ENCODE measurements at regions not wholly inside any gene's neighbourhood (a gene's known extent, or its start where the extent isn't known, plus 50 kb on each side); places are given as distances from the start of the nearest gene placed in this dataset.
"Not testable (repeated sequence)": the region's sequence is repeated elsewhere in the genome, so short reads cannot be mapped to it uniquely, and the experiment has no call there.

DNA sequence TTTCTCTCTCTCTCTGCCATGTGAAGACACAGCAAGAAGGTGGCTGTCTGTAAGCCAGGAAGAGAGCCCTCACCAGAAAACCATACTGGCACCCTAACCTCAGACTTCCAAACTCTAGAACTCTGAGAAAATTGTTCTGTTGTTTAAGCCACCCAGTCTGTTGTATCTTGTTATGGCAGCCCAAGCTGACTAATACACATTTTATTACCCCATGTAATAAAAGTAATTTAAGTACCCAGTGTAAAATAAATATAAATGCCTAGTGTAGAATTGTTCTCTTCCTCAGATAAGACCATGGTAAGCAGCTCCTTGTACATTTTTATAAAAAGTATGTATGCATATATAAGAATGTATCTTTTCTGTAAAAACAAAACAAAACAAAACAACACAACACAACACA, 119.7 kb downstream of the DTL start:
- DNase-seq: no peak

DNA sequence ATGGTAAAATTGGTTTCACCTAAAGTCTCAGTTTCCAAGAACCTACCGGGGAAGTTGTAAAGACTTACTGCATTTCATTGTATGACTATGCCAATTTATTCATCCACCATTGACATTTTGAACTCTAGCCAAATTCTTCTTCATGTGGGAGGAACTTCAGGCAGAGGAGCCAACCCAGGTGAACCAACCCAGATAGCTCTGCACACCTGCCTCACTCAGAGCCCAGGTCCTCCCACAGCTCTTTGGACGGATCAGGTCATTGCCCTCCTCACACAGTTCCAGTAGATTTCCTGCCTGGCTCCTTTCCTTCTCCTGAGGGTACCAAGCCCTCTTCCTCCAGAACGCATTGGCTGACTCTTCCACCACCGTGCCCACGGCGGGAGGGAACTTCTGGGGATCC, 121.7 kb downstream of the DTL start:
- no peak for DNase-seq

GRCh38 chr1:212158912-212159796, 123.6 kb downstream of the DTL start:
- no peak for DNase-seq

DNA sequence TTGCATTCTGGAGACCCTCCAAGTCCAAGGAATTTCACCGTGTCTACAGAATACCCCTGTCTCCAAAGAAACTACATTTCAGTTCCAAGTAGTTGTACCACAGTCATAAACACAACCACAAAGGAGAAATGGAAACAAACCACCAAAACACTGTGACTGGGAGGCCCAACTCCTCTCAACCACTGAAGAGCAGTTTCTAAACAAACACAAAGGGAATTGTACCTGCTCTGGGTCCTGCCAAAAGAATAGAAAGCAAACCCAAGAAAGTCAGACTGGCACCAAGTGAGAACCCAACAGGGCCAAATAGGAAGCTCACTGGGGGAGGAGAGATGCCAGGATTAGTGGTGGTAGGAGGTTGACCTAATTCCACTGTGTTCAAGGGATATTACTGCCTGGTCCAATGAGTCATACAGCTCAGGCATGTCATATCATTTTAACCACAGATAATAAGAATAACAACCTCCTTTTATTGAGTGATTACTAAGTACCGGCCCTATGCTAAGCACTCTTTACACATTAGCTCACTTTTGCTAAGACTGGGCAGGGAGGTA, 123.9 kb upstream of the PPP2R5A start:
- peak; percentile 16 for DNase-seq

GRCh38 chr1:212162635-212163034, 122.6 kb upstream of the PPP2R5A start:
- peak; percentile 20 for DNase-seq

DNA sequence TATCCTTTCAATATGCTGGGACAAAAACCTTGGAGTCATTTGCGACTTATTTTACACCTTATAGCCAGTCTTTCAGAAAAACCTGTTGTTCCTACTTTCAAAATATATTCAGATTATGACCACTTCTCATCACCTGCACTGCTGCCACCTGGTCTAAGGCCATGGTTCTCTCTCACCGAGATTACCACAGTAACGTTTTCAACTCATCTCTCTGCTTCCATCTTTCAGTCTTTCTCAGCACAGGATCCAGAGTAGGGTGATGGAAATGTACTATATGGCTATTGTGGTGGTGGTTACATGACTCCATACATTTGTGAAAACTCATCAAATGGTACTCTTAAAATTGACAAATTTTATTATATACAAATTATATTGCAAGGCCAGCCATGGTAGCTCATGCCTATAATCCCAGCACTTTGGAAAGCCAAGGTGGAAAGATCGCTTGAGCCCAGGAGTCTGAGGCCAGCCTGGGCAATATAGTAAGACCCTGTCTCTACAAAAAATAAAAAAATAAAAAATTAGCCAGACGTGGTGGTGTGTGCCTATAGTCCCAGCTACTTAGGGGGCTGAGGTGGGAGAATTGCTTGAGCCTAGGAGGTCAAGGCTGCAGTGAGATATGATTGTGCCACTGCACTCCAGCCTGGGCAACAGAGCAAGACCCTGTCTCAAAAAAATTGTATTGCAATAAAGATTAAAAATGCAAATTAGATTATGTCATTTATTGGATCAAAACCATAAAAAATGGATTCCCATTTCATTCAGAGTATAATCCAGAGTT, 120.9 kb upstream of the PPP2R5A start:
- DNase-seq: no peak

GRCh38 chr1:212166244-212166643, 119.0 kb upstream of the PPP2R5A start:
- no peak for DNase-seq

DNA sequence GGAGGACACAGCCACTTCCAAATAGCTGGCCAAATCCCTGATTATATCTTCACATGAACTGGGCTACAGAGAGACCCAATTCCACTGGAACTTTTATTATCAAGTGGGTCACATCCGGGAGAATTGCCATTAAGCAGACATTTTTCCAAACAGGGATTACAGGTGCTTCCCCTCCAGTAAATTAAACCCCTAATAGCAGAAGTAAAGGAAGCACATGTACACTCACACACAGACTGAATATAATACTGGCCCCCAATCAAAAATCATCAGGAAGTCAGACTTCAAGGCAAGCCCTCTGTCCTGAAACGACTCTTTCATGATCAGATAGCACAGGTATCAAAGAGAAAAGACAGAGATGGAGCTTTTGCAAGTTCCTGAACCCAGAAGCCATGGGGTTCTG, 118.6 kb upstream of the PPP2R5A start:
- DNase-seq: no peak

- no peak for DNase-seq
Measured at GRCh38 chr1:212167098-212167497, 118.1 kb upstream of the PPP2R5A start.

GRCh38 chr1:212173567-212173966, 111.6 kb upstream of the PPP2R5A start:
- no peak for DNase-seq

GRCh38 chr1:212174295-212174694, 110.9 kb upstream of the PPP2R5A start:
- not testable (repeated sequence) for DNase-seq

DNA sequence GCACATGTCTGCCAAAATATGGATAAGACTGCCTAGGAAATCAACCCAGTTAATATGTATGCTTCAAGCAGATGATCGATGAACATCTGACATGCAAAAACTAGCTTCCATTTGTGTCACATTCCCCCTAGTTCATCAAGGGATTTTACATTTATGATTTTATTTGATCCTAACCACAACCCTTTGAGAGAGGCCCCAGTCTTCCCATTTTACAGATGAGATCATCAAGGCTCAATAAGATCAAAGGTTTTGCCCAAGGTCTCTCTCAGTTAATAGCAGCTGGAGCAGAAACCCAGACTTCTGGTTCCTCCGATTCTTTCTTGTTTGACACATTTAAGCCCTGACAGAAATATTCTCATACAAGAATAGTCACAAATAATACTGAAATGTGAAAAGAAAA, 107.7 kb upstream of the PPP2R5A start:
- no peak for DNase-seq

GRCh38 chr1:212178851-212179250, 106.4 kb upstream of the PPP2R5A start:
- no peak for DNase-seq

DNA sequence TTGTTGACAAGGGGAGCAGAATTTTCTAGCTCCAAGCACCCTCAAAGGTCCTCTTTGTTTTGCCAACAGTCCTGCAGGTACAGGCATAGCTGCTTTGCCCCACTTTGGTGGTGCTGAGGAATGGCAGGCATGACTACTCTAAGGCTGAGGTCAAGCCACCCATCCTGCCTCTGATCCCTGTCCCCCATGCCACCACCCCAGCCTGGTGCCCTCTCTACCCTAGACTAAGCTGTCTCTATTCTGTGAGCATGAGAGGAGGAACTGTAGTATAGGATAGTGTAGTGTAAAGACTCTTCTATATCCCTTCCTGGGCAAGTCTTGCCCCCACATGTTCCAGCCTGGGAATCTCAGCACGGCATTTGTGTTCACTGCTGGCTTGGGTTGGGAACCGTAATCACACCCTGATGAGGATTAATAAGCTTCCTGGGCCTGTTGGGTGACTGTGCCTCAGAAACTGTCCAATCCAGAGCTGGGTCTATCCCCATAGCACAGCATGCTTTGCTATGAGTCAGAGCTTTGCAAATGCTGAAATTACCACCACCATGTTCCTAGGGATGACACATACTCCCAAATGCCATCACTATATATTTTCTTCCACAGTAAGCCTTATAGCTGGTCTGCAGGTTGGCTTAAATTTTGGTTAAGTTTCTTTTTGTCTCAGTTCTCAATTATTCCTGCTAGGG, 105.7 kb upstream of the PPP2R5A start:
- DNase-seq: peak; percentile 16

GRCh38 chr1:212181015-212181882, 104.0 kb upstream of the PPP2R5A start:
- no peak for DNase-seq

DNA sequence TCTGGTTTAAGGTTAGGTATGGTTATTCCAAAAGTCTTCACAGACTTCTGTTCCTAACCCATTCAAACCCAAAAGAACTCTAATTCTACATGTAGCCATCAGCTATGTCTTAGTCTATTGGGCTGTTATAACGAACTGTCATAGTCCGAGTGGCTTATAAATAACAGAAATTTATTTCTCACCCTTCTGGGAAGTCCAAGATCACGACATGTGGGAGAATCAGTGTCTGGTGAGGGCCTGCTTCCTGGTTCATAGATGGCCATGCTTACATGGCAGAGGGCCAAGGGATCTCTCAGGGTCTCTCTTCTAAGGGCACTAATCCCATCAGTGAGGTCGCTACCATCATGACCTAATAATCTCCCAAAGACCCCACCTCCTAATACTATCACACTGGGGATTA, 103.0 kb upstream of the PPP2R5A start:
- DNase-seq: no peak

DNA sequence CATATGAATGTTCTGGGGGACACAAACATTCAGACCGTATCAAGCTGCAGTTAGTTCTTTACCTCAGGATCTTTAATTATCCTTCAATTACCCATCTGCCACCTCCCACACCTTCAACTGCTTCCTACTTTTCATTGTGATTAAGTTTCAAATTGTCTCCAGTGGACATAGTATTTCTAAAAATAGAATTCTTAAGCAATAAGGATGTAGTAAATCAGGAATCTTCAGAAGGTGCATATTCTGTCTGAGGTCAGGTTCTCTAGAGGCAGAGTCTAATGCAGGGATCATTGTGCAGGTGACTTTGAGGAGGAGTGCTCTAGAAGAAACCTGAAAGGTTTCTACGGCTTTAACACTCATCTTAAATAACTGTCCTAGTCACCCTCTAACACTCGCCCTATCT, 102.6 kb upstream of the PPP2R5A start:
- DNase-seq: no peak

- no peak for DNase-seq
Measured at GRCh38 chr1:212186427-212187207, 98.6 kb upstream of the PPP2R5A start.

- DNase-seq: no peak
Measured at GRCh38 chr1:212188599-212189351, 96.4 kb upstream of the PPP2R5A start.

DNA sequence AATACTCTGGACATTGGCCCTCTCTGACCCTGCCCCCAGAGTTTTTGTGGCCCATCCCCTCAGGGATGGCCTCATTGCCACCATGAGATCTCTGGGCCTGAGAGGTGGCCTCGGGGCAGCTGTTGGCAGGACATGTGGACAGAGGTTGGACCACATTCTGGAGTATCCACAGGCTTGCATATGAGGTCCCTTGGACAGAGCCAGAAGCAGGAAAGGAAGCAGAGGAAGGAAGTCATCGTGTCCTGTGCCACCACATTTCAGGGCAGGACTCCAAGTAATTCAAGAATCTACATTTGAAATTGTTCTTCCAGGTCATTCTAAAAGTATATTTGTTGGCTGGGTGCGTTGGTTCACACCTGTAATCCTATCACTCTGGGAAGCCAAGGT, 95.9 kb upstream of the PPP2R5A start:
- no peak for DNase-seq

DNA sequence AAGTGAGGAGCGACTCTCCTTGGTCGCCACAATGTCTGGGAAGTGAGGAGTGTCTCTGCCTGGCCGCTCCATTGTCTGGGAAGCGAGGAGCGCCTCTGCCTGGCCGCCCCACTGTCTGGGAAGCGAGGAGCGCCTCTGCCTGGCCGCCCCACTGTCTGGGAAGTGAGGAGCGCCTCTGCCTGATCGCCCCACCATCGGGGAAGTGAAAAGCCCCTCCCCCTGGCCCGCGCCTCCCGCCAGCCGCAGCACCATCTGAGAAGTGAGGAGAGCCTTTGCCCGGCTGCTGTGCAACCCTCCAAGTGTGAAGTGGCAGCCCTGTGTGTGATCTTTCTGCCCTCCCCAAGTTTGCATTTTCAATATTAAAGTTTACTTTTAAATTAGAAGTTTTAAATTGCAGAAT, 95.0 kb upstream of the PPP2R5A start:
- no peak for DNase-seq

Measured in activated CD4-positive, alpha-beta T cell treated with anti-CD3 and anti-CD28 coated beads for 48 hours (primary cell).